HG03432 (cell line): ENCODE measurements at regions not wholly inside any gene's neighbourhood (a gene's known extent, or its start where the extent isn't known, plus 50 kb on each side); places are given as distances from the start of the nearest gene placed in this dataset.
"Not testable (repeated sequence)": the region's sequence is repeated elsewhere in the genome, so short reads cannot be mapped to it uniquely, and the experiment has no call there.

Source experiments
- ATAC-seq: cut with Tn5 transposase; IDR thresholded peaks from one replicate; pipeline ENCODE4 v1.9.1; 2021; ENCODE audit warnings: mild to moderate bottlenecking, moderate library complexity; ENCODE audit not compliant: unreplicated experiment

DNA sequence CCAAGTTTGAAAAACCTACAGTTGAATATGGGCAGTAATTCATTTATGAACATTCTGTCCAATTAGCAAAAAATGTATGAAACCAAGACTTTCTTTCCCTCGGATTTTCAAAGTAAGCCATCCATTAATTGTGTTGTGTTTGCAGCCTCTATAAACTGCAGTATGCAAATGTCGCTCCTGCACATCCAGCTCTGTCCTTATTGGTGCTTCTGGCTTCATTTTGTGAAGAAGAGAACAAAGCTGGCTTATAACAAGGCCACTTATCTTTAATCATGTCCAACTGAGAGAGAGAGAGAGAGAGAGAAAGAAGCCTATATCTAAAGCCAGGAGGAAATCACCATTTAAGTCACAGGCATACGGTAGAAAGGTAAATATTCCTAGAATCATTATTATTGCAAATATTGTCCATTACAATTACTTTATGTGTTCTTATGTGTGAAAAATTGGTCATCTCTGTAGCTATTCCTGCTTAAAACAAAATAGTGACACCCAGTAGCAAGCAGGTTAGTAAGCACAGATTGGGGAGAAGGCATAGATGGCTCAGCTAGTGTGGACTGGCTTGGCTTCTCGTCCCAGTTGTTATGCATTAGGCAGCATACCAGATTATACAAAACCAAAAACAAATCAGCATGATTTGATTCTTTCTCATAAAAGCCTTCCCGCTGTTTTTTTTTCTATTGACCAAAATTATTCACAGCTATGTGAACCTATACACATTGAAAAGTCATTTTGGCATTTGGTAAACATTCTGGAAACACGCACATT, 726.4 kb upstream of the SOX11 start:
- no peak for ATAC-seq

DNA sequence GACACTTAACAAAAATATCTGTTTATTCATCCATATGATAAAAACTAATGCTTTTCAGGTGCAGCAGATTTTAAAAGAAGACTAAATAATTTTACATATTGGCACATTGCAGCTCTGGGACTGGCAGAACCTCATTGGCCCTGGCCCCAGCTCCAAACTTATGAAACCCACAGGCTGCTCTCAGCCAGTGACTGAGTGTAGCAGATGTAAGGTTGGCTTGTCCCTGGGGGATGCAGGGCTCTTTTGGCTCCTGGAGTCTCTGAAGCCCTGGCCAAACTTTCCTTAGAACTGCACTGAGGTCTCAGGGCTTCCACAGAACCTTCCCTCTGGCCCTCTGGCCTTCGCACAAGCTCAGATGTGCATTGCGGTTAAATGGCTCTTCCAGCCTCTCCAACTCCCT, 725.0 kb upstream of the SOX11 start:
- ATAC-seq, result no peak

DNA sequence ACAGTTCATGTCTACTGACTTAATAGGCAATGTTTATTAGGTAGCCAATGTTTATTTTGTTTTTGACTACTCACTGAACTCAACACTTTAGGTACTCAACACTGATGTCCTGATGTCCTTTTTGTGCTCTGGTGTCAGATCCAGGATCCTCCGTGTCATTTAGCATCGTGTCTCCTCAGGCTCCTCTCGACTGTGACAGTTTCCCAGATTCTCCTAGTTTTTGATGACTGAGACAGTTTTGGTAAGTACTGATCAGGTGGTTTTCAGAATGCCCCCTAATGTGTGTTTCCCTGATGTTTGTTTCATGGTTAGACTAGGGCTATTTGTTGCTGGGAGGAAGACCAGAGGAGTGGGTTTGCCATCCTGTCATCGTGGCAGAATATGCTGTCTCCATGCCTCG, 719.7 kb upstream of the SOX11 start:
- no peak for ATAC-seq

DNA sequence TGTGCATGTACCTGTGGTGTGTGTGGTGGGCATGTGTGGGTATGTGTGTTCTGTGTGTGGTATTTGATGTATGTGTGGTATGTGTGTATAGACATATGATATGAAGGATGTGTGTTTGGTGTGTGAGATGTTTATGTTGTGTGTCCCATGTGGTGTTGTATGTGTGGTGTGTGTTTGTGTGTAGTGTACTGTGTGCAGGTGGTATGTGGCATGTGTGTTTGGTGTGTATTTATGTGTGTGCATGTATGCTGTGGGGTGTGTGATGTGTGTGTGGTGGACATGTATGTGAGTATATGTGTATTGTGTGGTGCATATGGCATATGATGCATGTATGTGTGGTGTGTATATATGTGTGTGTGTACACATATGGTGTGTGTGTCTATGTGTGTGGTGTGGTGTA, 718.8 kb upstream of the SOX11 start:
- ATAC-seq, result no peak

DNA sequence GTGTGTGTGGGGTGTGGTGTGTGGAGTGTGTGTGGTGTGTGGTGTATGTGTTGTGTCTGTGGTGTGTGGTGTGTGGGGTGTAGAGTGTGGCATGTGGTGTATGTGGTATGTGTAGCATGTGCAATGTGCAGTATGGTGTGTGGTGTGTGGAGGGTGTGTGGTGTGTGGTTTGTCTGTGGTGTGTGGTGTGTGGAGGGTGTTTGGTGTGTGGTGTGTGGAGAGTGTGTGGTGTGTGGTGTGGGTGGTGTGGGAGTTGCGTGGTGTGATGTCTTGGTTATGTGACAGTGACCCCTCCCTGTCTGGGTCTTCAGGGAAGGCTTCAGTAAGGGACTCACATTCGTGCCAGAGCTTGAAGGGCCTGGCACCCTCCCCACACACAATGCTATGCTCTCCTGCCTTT, 718.2 kb upstream of the SOX11 start:
- no peak for ATAC-seq

DNA sequence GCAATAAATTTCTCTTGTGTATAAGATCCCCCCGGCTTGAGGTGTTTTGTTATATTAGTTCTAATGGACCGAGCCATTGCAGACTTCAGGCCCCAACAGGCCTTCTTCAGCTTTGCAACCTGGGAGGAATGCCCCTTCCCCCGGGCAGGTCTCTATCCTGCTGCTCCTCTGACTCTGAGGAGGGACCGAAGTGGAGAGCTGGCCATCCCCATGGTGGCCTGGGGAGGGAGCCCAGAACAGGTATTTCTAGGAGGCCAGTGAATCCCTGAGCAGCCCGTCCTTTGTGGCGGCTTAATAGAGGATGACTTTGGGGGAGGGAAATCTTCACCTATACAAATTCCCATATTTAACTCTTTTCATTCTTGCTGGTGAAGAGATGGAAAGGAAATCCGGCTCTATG, 715.8 kb upstream of the SOX11 start:
- ATAC-seq, result no peak

DNA sequence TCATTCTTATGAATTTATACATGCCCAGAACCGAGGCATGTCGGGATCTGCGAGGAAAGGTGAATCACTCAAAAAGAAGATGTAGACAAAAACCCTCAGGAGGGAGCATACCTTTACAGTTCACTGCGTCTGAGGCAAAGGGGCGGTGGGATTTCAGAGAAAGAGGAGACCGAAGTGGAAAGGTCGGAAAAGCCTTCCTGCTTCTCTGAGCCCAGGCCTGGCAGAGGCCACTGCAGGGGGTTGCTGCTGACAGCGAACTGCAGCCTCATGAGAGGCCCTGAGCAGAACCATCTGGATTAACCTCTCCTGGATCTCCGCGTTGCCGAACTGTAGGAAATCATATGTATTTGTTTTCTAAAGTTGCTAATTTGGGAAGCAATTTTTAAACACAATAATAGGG, 713.1 kb upstream of the SOX11 start:
- ATAC-seq, result no peak

DNA sequence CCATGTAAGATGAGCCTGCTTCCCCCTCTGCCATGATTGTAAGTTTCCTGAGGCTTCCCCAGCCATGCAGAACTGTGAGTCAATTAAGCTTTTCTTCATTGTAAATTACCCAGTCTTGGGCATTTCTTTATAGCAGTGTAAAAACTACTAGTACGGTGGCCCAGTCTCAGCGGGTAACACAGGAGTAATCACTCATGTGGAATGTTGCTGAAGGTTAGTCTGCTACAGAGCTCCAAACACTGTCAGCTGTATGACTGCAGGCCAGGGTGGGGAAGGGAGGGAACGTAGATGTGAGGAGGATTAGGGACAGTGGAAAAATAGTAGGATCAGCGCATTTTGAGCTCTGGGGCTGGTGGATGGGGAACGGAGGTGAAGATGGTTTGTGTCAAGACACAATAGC, 711.2 kb upstream of the SOX11 start:
- no peak for ATAC-seq

DNA sequence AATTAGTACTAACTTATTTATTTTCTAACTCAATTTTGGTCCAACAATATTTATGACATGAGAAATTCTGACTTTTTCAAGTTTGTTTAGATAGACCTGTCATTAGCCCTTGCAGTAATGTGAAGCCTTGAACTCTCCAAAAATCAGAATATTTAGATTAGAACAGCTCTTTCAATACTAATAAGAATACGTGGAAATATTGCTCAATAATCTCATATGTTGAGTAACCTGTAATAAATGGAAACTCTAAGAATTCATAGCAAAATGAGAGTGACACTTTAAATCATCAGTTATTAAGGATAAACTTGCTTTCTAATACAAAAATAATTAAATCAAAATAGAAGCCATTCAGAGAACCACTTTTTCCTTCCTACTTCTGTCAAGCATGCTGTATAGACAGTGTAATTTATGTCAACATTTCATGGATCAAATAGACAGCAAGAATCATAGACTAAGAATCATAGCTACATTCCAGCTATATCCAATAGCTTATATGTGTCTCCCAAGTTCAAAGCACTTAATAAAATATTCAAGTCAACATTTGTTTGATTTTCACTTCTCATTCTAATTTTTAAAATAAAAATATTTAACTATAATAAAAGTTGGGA, 710.3 kb upstream of the SOX11 start:
- no peak for ATAC-seq

DNA sequence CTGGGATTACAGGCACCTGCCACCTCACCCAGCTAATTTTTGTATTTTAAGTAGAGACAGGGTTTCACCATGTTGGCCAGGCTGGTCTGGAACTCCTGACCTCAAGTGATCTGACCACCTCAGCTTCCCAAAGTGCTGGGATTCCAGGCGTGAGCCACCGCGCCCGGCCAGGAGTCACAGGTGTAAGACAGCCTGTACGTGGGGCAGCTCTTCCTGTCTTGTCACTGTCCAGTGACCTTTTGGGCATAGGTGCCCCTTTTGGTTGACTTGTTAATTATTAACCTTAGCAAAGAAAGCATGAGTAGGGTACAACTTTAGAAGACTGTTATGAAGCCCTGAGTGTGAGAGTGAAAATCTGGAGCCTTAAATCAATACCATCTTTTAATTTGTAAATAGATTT, 703.7 kb upstream of the SOX11 start:
- ATAC-seq, result not testable (repeated sequence)

DNA sequence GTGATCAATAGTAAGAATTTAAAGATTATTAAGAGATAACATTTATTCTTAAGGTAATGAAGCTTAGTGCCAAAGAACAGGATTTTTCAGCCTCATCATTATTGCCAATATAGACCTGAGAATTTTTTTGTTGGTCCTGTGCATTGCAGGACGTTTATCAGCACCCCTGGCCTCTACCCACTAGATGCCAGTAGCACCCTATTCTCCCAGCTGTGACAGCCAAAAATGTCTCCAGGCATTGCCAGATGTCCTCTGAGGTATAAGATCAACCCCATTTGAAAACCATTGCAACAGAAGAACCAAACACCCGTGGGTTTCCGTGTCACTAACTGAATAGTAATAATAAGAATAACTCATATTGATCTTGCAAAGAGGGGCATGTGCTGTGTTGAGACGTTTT, 700.0 kb upstream of the SOX11 start:
- no peak for ATAC-seq

DNA sequence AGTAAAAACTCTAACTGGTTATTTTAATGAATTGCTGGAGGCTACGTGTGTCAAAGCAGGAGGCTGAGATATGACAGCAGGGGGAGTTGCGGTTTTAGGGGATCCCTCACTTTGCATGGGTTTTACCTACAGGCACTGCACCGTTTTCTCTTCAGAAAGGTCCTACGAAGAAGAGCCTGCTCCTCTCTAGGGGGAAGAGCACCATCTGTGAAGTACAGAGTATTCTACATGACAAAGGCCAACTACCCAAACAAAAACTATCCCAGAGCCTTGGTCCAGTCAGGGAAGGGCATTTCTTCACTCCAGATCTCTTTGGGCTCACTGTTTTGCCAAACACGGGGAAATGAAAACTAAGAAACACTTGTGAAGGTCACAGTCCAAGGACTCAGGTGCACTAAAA, 696.7 kb upstream of the SOX11 start:
- ATAC-seq, result no peak

DNA sequence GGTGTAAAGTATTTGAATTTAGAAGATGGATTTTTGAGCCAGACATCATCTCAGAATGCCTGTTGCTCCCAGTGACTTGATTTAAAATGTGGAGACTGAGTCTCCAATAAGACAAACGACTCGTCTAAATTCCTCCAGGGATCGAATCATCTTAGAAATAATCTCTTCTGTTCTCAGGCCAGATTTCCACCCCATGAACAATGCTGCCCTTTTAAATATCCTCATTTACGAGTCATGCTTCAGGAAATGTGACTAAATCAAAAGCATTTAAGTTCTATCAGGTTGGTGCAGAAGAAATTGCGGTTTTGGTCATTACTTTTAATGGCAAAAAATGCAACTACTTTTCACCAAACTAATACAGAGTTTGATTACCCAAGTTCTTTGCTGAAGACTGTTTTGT, 684.6 kb upstream of the SOX11 start:
- ATAC-seq, result no peak

DNA sequence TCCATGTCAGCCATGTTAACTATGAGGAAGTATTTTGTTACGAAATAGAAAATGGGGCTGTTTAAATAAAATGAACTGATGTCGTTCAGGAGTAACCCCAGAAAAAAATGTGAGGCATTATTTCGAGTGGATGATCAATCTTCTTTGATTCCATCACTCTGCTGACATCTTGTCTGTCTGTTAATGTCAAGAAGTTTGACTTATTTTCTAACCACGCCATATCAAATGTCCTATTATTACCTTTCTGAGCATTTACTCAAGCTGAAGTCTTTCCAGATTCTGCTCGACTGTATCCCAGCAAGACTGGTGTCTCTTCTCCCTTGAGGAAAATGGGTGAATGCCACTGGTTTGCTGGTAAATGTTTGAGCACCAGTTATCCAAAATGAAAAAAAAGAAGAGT, 672.9 kb upstream of the SOX11 start:
- no peak for ATAC-seq

DNA sequence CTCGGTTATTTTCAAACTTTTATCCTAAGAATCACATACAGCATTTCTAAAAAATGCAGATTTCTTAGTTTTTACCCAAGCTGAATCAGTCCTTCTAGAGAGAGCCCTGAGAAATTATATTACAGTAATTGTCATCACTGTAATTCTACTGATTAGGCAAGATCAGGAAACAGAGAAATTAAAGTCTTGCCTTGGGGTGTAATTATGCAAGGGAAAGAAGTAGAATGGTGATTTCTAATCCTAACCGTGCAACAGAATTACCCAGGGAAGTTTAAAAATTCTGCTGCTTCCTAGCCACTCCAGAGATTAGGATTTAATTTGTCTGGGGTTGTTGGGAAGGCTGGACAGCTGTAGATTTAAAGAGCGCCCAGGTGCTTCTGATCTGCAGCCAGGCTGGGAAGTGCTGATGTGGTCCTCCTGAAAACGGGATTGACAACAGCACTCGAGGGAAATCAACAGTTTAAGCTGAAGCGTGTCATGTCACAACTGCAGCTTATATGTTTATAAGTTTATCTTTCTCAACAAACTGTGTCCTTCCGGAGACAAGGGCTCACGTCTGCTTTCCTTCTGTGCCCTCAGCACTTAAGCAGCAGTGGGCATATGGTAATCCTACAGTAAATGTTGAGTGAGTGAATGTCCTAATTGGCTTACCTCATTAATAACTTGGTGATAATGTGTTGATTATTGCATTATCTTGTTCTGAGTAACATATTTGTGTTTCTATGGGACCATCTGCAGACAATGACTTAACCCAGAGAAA, 671.9 kb upstream of the SOX11 start:
- ATAC-seq, result no peak

DNA sequence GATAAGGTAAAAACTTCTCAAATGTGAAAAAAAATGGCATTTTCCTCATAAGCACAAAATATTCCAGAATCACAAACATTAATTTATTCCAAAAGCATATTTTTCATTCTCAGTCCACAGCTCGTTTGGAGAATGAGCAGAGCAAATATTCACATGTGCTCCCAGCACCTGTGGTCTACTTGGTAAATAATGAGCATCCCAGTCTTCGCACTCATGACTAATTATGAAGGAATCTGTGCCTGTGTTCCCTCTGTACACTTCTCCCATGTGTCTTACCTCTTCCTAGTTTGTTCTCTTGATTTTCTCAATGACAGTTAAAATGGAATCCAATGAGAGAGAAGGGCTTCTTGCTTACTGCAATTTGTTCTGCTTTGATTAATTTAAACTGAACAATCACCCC, 671.0 kb upstream of the SOX11 start:
- no peak for ATAC-seq

DNA sequence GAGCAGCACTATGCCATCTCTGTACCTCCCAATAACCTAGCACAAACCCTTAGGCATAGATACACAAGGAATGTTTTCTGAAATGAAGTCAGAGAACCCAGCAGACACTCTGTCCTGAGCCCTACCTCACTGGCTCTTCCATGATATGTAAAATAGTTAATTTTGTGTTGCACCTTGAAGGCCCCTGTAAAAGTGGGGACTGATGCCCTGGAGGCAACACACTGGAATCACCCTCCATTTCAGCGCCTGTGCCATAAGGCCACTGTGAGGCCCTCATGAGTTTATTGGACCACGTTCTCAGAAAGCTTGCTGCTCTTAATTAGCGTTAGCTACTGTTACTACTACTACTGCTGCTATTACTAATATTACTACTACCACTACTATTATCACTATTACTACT, 670.1 kb upstream of the SOX11 start:
- ATAC-seq, result no peak

DNA sequence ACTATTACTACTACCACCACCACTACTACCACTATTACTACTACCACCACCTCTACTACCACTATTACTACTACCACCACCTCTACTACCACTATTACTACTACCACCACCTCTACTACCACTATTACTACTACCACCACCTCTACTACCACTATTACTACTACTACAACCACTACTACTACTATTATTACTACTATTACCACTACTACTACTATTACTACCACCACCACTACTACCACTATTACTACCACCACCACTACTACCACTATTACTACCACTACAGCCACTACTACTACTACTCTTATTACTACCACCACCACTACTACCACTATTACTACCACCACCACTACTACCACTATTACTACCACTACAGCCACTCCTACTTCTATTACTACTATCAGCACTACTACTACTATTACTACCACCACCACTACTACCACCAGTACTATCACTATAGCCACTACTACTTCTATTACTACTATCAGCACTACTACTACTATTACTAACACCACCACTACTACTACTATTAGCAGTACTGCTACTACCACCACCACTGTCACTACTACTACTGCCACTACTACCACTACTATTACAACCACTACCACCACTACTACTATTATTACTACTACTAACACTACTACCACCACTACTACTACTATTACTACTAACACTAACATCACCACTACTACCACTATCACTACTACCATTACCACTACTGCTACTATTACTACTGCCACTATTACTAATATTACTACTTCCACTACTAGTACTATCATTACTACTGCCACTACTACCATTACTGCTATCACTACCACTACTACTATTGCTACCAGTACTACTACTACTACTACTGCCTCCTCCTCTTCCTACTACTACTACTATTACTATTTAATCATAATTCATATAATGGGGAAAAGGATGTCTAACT, 669.2 kb upstream of the SOX11 start:
- ATAC-seq, result not testable (repeated sequence)

DNA sequence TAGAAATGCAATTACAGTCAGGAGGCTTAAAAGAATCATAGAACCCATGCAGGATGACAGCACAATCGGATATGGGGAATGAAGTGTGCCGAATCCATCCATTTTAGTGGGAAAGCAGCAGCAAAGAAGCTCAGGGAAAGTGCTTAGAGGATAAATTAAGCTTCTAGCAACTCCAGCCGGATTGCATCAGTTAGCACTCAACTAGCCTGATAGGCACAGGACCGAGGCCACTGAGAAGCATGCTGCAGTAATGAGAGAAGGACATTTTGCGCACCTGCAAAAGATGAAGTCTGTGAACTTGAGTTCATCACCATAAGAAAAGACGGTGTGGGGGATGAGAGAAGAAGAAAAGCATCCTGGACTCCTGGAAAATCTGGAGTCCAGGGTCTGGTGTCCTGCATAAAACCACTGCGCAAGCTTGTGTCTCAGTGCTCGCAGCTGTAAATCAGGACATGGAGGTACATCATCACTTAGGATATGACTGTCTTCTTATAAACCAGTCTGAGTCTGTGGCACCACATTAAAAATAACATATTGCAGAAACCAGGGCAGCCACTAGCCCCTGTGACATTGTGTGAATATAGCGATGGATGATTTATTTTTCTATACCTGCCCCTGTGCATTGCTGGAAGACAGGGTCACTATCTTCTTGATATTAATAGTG, 665.5 kb upstream of the SOX11 start:
- no peak for ATAC-seq

DNA sequence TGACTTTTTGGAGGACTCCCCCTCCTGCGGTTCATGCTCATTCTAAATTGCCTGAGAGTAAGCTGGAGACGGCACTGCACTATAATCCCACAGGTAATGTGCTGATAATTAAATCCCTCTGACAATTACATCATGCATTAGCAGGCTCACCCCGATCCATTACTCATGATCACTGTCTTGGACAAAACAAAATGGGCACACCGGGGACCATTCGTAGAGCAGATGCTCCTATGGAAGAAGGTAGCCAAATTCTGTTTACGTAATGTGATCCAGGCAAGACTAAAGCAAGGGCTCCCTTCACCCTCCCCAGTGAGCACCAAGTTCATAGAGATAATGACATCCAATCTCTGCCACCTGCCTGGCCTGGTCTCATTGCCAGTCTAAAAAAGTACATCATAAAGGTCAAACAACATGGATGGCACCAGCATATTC, 657.1 kb upstream of the SOX11 start:
- no peak for ATAC-seq

DNA sequence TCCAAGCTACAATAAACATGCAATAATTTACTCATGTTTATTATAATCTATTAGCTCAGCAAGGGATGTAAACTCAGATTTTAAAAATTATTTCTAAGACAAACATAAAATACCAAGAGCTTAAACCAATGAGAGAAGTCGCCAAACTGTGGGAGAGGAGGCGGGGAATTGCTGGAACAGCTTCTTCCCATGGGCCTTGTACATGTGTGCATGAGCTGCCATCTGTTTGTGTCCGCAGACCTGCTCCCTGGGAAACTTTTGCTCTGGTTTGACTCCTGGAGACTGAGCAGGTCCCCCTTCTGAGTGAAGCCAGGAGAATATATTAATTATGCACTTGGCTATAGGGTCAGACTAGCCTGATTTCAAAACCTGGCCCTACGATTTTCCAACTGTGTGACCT, 655.9 kb upstream of the SOX11 start:
- no peak for ATAC-seq
